Limb (tissue), 2 donors: ENCODE measurements at regions not wholly inside any gene's neighbourhood (a gene's known extent, or its start where the extent isn't known, plus 50 kb on each side); places are given as distances from the start of the nearest gene placed in this dataset.
A peak's percentile ranks its signal among the peaks of the same experiment; 100 is the strongest.

ENCODE experiments used
- DNase-seq, 2 donors: peaks; one replicate each; pipeline ENCODE4 v3.0.0-alpha.2; 2016; ENCODE audit errors: extremely low spot score in 2 of 2

GRCh38 chr3:111351334-111351733 is 190.7 kb upstream of the CD96 start:
- DNase-seq: no peak

- DNase-seq: no peak
These were observed 189.4 kb upstream of the CD96 start for GRCh38 chr3:111352585-111352984.

DNA sequence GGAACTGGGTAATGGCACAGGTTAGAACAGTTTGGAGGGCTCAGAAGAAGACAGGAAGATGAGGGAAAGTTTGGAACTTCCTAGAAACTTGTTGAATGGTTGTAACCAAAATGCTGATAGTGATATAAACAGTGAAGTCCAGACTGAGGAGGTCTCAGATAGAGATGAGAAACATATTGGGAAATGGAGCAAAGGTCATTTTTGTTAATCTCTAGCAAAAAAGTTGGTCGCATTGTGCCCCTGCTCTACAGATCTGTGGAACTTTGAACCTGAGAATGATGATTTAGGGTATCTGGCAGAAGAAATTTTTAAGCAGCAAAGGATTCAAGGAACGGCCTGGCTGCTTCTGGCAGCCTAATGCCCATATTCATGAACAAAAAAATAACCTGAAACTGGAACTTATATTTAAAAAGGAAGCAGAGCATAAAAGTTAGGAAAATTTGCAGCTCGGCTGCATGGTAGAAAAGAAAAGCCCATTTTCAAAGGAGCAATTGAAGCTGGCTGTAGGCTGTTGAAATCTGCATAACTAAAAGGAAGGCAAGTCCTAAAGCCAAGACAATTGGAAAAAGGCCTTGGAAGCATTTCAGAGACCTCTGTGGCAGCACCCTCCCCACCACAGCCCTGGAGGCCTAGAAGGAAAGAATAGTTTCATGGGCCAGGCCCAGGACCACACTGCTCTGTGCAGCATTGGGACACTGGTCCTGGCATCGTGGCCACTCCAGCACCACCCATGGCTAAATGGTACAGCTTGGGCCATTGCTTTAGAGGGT is 182.6 kb upstream of the CD96 start:
- DNase-seq: no peak

GRCh38 chr3:111362381-111363009 is 179.5 kb upstream of the CD96 start:
- DNase-seq: no peak

GRCh38 chr3:111366515-111366914 is 175.5 kb upstream of the CD96 start:
- DNase-seq: no peak

DNA sequence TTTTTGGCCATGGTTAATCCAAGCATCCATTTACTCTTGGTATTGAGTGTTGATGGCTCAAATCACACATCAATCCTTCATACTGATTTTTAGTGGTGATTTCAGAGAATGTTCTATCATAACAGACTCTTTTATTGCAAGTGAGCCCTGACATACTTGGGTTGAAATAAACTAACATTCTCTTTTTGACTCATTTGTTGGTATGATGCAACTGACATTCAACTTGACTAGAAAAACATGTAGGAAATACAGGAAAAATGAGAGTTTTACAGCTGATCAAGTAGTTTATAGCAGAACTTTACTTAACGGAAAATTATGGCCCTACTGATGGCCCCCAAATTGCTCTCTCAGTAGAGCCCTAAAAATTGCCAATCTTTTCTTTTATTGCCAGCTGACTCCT is 173.9 kb upstream of the CD96 start:
- DNase-seq: no peak

DNA sequence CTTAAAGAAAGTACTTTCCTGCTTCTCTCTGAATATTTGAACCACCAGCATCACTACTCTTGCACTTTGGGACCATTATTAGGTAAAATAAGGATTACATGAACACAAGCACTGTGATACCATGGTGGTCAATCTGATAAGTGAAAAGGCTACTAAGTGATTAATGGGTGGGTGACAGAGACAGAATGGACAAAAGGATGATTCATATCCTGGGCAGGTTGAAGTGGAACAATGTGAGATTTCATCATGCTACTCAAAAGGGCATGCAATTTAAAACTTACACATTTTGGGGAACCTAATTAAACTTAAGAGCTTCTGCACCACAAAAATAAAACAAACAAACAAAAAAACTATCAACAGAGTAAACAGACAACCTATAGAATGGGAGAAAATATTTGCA is 172.0 kb upstream of the CD96 start:
- DNase-seq: no peak

- no peak for DNase-seq
These were observed 168.8 kb upstream of the CD96 start for GRCh38 chr3:111373239-111373638.

GRCh38 chr3:111373861-111374260 is 168.1 kb upstream of the CD96 start:
- no peak for DNase-seq

GRCh38 chr3:111385971-111386495 is 156.0 kb upstream of the CD96 start:
- no peak for DNase-seq

GRCh38 chr3:111392894-111393398 is 149.1 kb upstream of the CD96 start:
- no peak for DNase-seq

- no peak for DNase-seq
These were observed 129.3 kb upstream of the CD96 start for GRCh38 chr3:111412656-111413055.

- DNase-seq: peak in 1 of 2 donors; percentile 43
These were observed 127.5 kb upstream of the CD96 start for GRCh38 chr3:111414531-111414930.

DNA sequence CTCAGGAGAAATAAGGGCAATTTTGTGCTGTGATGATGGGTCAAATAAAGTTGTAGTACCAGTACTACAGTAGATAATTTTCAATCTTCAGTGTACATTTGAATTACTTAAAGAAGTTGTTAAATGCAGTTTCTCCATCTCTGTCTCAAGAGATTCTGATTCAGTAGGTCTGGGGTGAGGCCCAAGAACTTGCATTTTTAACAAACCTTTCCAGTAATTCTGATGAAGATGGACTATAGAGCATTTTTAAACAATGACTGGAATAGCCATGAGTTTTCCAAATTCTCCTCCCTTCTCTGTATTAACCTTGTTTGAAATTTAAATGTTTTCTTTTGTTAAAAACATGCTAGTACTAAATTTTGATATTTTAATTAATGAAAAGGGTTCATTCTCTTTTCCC is 127.0 kb upstream of the CD96 start:
- no peak for DNase-seq

GRCh38 chr3:111418391-111418790 is 123.6 kb upstream of the CD96 start:
- no peak for DNase-seq

- DNase-seq: no peak
These were observed 113.7 kb upstream of the CD96 start for GRCh38 chr3:111428301-111428700.

GRCh38 chr3:111434941-111435622 is 106.9 kb upstream of the CD96 start:
- no peak for DNase-seq

DNA sequence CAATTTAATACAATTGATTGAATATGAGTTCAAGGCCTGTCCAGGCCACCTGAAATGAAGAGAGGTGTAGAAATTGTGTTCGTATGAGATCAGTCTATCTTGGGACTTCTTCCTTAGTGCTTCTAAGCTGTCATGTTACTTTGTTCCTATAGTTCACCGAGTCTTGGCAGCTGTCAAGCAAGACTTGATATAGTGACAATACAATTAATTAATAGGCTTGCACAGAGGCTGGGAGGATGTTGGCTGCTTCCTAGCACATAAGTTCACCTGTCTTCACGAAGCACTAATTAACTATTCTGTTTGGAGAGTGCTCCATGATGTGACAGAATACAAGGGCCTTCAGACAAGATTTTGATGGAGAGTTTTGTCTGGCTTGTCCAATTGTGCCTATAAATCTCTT is 103.7 kb upstream of the CD96 start:
- DNase-seq: no peak

- DNase-seq: no peak
These were observed 87.4 kb upstream of the CD96 start for GRCh38 chr3:111454551-111454950.

DNA sequence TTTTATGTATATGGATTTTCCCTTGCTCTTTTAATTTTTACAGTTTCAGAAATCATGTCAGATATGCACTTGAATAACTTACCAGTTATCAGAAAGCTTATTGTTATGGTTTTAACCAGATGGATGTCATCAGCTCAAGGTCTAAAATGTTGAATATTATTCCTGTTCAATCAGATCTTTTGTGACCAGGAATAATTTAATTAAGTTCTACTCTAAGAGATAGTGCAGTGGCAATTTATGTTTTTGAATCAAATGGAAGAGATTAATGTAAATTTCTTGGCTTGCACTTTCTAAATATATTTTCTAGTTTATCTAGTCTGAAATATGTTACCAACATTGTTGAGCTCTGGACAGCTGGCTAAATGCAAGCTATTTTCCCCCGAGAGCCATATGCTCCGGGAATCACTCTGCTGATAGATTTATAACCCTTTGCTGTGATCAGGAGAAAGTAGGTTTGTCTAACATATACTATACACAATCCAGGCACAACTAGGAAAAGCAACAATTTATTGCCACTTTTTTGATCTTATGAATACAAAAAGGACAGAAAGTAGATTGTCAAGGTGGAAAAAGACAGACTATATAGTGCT is 76.8 kb upstream of the CD96 start:
- peak in 1 of 2 donors; percentile 31 for DNase-seq

GRCh38 chr3:111470032-111470431 is 72.0 kb upstream of the CD96 start:
- no peak for DNase-seq

- DNase-seq: no peak
These were observed 70.2 kb upstream of the CD96 start for GRCh38 chr3:111471831-111472230.
